ENCODE measurements at regions not wholly inside any gene's neighbourhood (a gene's known extent, or its start where the extent isn't known, plus 50 kb on each side); places are given as distances from the start of the nearest gene placed in this dataset.

DNA sequence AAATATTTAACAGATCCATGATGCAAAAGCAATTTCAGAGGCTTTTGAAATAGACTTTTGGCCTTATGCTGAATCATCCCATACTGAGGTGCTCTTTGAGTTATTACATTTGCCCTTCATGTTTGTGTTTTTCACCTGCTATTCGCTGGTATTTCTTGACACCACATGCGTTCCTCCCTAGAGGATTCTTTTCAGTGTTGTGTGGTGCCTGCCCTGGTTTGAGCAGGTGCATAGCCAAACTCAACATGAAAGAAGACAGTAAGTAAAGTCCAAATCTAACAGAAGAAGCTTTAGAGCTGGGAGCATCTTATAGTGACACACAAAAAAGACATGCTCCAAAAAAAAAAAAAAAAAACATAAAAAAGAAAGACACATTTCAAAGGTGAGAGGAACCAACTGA lies 796.3 kb downstream of the SEMA5A start:
- no peaks in the 10 kb centered on the region for H3K4me1 ChIP-seq (ENCODE audit: insufficient read depth)
- WGBS (ENCODE audit: low lambda C conversion rate, missing lambda C conversion rate): 92% methylated on average over 2 of the region's 2 CpGs
- H3K36me3 ChIP-seq (replicated peaks; ENCODE audit: insufficient read depth, low read depth): no peaks in the 10 kb centered on the region
- H3K9me2 ChIP-seq (replicated peaks; ENCODE audit: insufficient read depth): no peaks in the 10 kb centered on the region
- no peak overlapping the region for H3K4me3 ChIP-seq
- TF ChIP-seq, protein P1, sequence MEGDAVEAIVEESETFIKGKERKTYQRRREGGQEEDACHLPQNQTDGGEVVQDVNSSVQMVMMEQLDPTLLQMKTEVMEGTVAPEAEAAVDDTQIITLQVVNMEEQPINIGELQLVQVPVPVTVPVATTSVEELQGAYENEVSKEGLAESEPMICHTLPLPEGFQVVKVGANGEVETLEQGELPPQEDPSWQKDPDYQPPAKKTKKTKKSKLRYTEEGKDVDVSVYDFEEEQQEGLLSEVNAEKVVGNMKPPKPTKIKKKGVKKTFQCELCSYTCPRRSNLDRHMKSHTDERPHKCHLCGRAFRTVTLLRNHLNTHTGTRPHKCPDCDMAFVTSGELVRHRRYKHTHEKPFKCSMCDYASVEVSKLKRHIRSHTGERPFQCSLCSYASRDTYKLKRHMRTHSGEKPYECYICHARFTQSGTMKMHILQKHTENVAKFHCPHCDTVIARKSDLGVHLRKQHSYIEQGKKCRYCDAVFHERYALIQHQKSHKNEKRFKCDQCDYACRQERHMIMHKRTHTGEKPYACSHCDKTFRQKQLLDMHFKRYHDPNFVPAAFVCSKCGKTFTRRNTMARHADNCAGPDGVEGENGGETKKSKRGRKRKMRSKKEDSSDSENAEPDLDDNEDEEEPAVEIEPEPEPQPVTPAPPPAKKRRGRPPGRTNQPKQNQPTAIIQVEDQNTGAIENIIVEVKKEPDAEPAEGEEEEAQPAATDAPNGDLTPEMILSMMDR (IDR thresholded peaks at IDR 0.05; ENCODE audit: poor library complexity): no peak
- no peak for TF ChIP-seq EZH2phosphoT487 (IDR thresholded peaks at IDR 0.05; ENCODE audit: low read depth, severe bottlenecking, unreplicated experiment)
- TF ChIP-seq EZH2 (IDR thresholded peaks at IDR 0.05; ENCODE audit: borderline replicate concordance): no peak
- no peaks in the 10 kb centered on the region for H3K27me3 ChIP-seq
- no peaks in the 10 kb centered on the region for H3K9me3 ChIP-seq (ENCODE audit: low read depth)
- no peak overlapping the region for H3K27ac ChIP-seq
- no peak overlapping the region for H2AFZ ChIP-seq
- H3K4me2 ChIP-seq: no peak overlapping the region
- H3K79me2 ChIP-seq: no peaks in the 10 kb centered on the region
- DNase-seq (ENCODE audit: low spot score): no peak
- no peaks in the 10 kb centered on the region for H4K20me1 ChIP-seq (ENCODE audit: insufficient read depth, poor library complexity, severe bottlenecking)

DNA sequence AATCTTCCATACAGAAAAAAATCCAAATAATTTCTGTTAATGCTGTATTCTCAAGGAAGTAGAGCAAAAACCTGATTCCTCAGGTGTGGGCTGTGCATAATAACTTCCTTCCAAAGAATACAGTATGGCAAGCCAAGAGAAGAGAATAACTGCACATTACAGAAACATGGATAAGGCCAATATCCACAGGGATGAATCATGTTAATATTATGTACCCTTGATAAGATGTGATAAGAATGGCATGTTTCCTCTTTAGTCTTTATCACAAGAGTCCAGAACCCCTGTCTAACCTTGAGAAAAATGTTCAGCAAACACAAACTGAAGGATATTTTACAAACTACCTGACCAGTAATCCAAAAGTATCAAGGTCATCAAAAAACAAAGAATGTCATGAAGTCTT lies 795.8 kb downstream of the SEMA5A start:
- Histone ChIP-seq H3K4me2 (no peak overlapping the region), H3K4me3 (no peak overlapping the region), H3K4me1 (ENCODE audit: insufficient read depth) (no peaks in the 10 kb centered on the region), H3K9me3 (ENCODE audit: low read depth) (no peaks in the 10 kb centered on the region), H3K27ac (no peak overlapping the region), H3K36me3 (replicated peaks; ENCODE audit: insufficient read depth, low read depth) (no peaks in the 10 kb centered on the region), H3K27me3 (no peaks in the 10 kb centered on the region), H3K9me2 (replicated peaks; ENCODE audit: insufficient read depth) (no peaks in the 10 kb centered on the region), H3K79me2 (no peaks in the 10 kb centered on the region), H2AFZ (no peak overlapping the region), H4K20me1 (ENCODE audit: insufficient read depth, poor library complexity, severe bottlenecking) (no peaks in the 10 kb centered on the region)
- no peak for DNase-seq (ENCODE audit: low spot score)
- no peak for TF ChIP-seq EZH2 (IDR thresholded peaks at IDR 0.05; ENCODE audit: borderline replicate concordance)
- TF ChIP-seq, protein P1 (IDR thresholded peaks at IDR 0.05; ENCODE audit: poor library complexity): no peak
- TF ChIP-seq EZH2phosphoT487 (IDR thresholded peaks at IDR 0.05; ENCODE audit: low read depth, severe bottlenecking, unreplicated experiment): no peak

DNA sequence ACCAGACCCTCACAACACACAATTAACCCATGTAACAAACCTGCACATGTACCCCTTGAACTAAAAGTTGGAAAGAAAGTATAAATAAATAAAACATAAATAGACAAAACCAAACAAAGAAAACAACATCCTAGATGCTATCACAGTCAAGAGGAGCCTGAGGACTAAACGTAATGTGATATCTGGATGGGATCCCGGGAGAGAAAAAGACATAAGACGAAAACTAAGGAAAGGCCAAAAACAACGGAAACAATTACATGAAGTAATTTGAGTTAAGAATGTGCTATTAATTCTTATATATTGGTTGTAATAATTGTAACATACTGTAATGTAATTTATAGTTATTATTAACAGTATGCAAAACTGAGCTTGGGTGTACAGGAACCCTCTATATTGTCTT lies 793.9 kb downstream of the SEMA5A start:
- no peak overlapping the region for H3K4me2 ChIP-seq
- no peaks in the 10 kb centered on the region for H3K4me1 ChIP-seq (ENCODE audit: insufficient read depth)
- H3K4me3 ChIP-seq: no peak overlapping the region
- no peaks in the 10 kb centered on the region for H4K20me1 ChIP-seq (ENCODE audit: insufficient read depth, poor library complexity, severe bottlenecking)
- H3K27me3 ChIP-seq: no peaks in the 10 kb centered on the region
- no peak for DNase-seq (ENCODE audit: low spot score)
- WGBS (ENCODE audit: low lambda C conversion rate, missing lambda C conversion rate): 63% methylated on average over 4 of the region's 4 CpGs
- no peak overlapping the region for H2AFZ ChIP-seq
- no peak overlapping the region for H3K27ac ChIP-seq
- H3K79me2 ChIP-seq: no peaks in the 10 kb centered on the region
- H3K9me3 ChIP-seq (ENCODE audit: low read depth): no peaks in the 10 kb centered on the region
- TF ChIP-seq, protein P1 (IDR thresholded peaks at IDR 0.05; ENCODE audit: poor library complexity): no peak
- TF ChIP-seq EZH2phosphoT487 (IDR thresholded peaks at IDR 0.05; ENCODE audit: low read depth, severe bottlenecking, unreplicated experiment): no peak
- TF ChIP-seq EZH2 (IDR thresholded peaks at IDR 0.05; ENCODE audit: borderline replicate concordance): no peak
- H3K9me2 ChIP-seq (replicated peaks; ENCODE audit: insufficient read depth): no peaks in the 10 kb centered on the region
- no peaks in the 10 kb centered on the region for H3K36me3 ChIP-seq (replicated peaks; ENCODE audit: insufficient read depth, low read depth)

DNA sequence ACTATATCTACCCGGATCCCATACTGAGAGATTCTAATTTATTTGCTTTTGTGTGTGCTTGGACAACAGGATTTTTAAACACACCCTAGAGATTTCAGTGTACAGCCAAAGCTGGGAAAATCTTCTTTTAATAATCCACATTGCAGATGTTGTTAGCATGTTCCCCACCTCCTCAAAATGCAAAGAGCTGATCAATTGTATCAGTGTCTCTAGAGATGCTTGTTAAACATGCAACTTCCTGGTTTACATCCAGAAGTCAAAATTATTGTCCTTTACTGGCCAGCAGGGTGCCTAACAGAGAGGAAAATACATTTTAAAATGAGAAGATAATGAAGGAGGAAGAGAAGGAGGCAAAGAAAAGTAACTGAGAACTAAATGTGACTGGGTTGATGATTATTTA lies 793.3 kb downstream of the SEMA5A start:
- H3K27me3 ChIP-seq: no peaks in the 10 kb centered on the region
- no peak for DNase-seq (ENCODE audit: low spot score)
- H3K9me3 ChIP-seq (ENCODE audit: low read depth): no peaks in the 10 kb centered on the region
- H2AFZ ChIP-seq: no peak overlapping the region
- H4K20me1 ChIP-seq (ENCODE audit: insufficient read depth, poor library complexity, severe bottlenecking): no peaks in the 10 kb centered on the region
- H3K79me2 ChIP-seq: no peaks in the 10 kb centered on the region
- H3K27ac ChIP-seq: no peak overlapping the region
- no peak overlapping the region for H3K4me3 ChIP-seq
- WGBS (ENCODE audit: low lambda C conversion rate, missing lambda C conversion rate): 84% methylated on average over 1 of the region's 1 CpG
- no peak overlapping the region for H3K4me2 ChIP-seq
- no peaks in the 10 kb centered on the region for H3K4me1 ChIP-seq (ENCODE audit: insufficient read depth)
- no peaks in the 10 kb centered on the region for H3K36me3 ChIP-seq (replicated peaks; ENCODE audit: insufficient read depth, low read depth)
- TF ChIP-seq EZH2phosphoT487 (IDR thresholded peaks at IDR 0.05; ENCODE audit: low read depth, severe bottlenecking, unreplicated experiment) (no peak), EZH2 (IDR thresholded peaks at IDR 0.05; ENCODE audit: borderline replicate concordance) (no peak)
- TF ChIP-seq, protein P1 (IDR thresholded peaks at IDR 0.05; ENCODE audit: poor library complexity): no peak
- H3K9me2 ChIP-seq (replicated peaks; ENCODE audit: insufficient read depth): no peaks in the 10 kb centered on the region
